Thyroid gland (tissue), 4 donors: ENCODE measurements at regions not wholly inside any gene's neighbourhood (a gene's known extent, or its start where the extent isn't known, plus 50 kb on each side); places are given as distances from the start of the nearest gene placed in this dataset.

ENCODE experiments used
- CTCF ChIP-seq, 6 experiments: fragments of 200-600 bp in 3 of 6; fragments of 450-650 bp in 3 of 6; sonication (generic) in 3 of 6; IDR thresholded peaks; one replicate each; pipeline ENCODE4 v1.5.1; 2016 to 2019; ENCODE audit warnings: antibody characterized with exemption in 6 of 6, mild to moderate bottlenecking in 2 of 6, inconsistent platforms in 1 of 6, moderate library complexity in 1 of 6
- POLR2A ChIP-seq, 2 donors: fragments of 450-650 bp; IDR thresholded peaks; one replicate each; pipeline ENCODE4 v1.6.1; 2017; ENCODE audit warnings: antibody characterized with exemption in 2 of 2, mild to moderate bottlenecking in 2 of 2, moderate library complexity in 1 of 2

- TF ChIP-seq POLR2A (IDR thresholded peaks at IDR 0.05) (no peak), CTCF (IDR thresholded peaks at IDR 0.05) (no peak)
These were observed 643.5 kb downstream of the UQCRFS1 start for GRCh38 chr19:28569132-28570131.
